WERI-Rb-1 (cell line): ENCODE measurements at regions not wholly inside any gene's neighbourhood (a gene's known extent, or its start where the extent isn't known, plus 50 kb on each side); places are given as distances from the start of the nearest gene placed in this dataset.

Experiments
- DNase-seq: peaks from one replicate; pipeline ENCODE4 v3.0.0-alpha.2; 2020
- H3K27ac ChIP-seq: fragments of 250-450 bp; sonication (Bioruptor Pico); 2 replicates; pipeline ENCODE4 v1.5.1; 2020; ENCODE audit warnings: mild to moderate bottlenecking, moderate library complexity
- H3K27me3 ChIP-seq: fragments of 250-450 bp; sonication (Bioruptor Pico); 2 replicates; pipeline ENCODE4 v1.5.1; 2021; ENCODE audit warnings: mild to moderate bottlenecking, low read depth, moderate library complexity; ENCODE audit not compliant: insufficient read depth, severe bottlenecking
- H3K36me3 ChIP-seq: fragments of 250-450 bp; sonication (Bioruptor Pico); 2 replicates; pipeline ENCODE4 v1.5.1; 2020; ENCODE audit warnings: mild to moderate bottlenecking, moderate library complexity
- H3K4me3 ChIP-seq: 2 replicates; pipeline ENCODE4 v1.5.1; 2011; ENCODE audit warnings: low read depth, mild to moderate bottlenecking, control low read depth, low read length
- H3K9me3 ChIP-seq: fragments of 250-450 bp; sonication (Bioruptor Pico); 2 replicates; pipeline ENCODE4 v1.5.1; 2021; ENCODE audit warnings: mild to moderate bottlenecking, moderate library complexity; ENCODE audit not compliant: severe bottlenecking
- CTCF ChIP-seq: IDR thresholded peaks from 2 replicates; pipeline ENCODE4 v1.5.1; 2011; ENCODE audit warnings: low read depth, mild to moderate bottlenecking, control low read depth, inconsistent platforms, low read length

GRCh38 chr4:138724530-138724929 is 291.1 kb upstream of the NOCT start:
- no peak for DNase-seq
- Histone ChIP-seq H3K4me3 (no peak overlapping the region), H3K36me3 (no peaks in the 10 kb centered on the region), H3K27ac (no peak overlapping the region), H3K27me3 (no peaks in the 10 kb centered on the region), H3K9me3 (no peaks in the 10 kb centered on the region)
- TF ChIP-seq CTCF = no peak

GRCh38 chr4:138716559-138717335 is 298.8 kb upstream of the NOCT start:
- H3K4me3 ChIP-seq = no peak overlapping the region
- no peaks in the 10 kb centered on the region for H3K27me3 ChIP-seq
- peaks cover 5% of the 10 kb centered on the region for H3K9me3 ChIP-seq
- no peak overlapping the region for H3K27ac ChIP-seq
- H3K36me3 ChIP-seq = no peaks in the 10 kb centered on the region
- no peak for TF ChIP-seq CTCF
- DNase-seq = no peak

GRCh38 chr4:138710297-138710696 is 305.3 kb upstream of the NOCT start:
- H3K36me3 ChIP-seq = no peaks in the 10 kb centered on the region
- no peak for DNase-seq
- TF ChIP-seq CTCF = no peak
- H3K9me3 ChIP-seq = no peaks in the 10 kb centered on the region
- no peaks in the 10 kb centered on the region for H3K27me3 ChIP-seq
- no peak overlapping the region for H3K4me3 ChIP-seq
- H3K27ac ChIP-seq = no peak overlapping the region

GRCh38 chr4:138709859-138710258 is 305.7 kb upstream of the NOCT start:
- no peak for TF ChIP-seq CTCF
- Histone ChIP-seq H3K27ac (no peak overlapping the region), H3K36me3 (no peaks in the 10 kb centered on the region), H3K27me3 (no peaks in the 10 kb centered on the region), H3K9me3 (no peaks in the 10 kb centered on the region), H3K4me3 (no peak overlapping the region)
- no peak for DNase-seq

GRCh38 chr4:138707746-138708677 is 307.6 kb upstream of the NOCT start:
- DNase-seq = peak; percentile 52
- peak overlapping the region; percentile 0; the same call in 1 of the 2 replicates for H3K4me3 ChIP-seq
- no peaks in the 10 kb centered on the region for H3K27me3 ChIP-seq
- no peaks in the 10 kb centered on the region for H3K9me3 ChIP-seq
- no peak for TF ChIP-seq CTCF
- no peaks in the 10 kb centered on the region for H3K36me3 ChIP-seq
- peak overlapping the region; percentile 55 for H3K27ac ChIP-seq
